ENCODE measurements at regions not wholly inside any gene's neighbourhood (a gene's known extent, or its start where the extent isn't known, plus 50 kb on each side); places are given as distances from the start of the nearest gene placed in this dataset.

- TF ChIP-seq NFRKB (IDR thresholded peaks at IDR 0.05) (no peak), SP1 (IDR thresholded peaks at IDR 0.05) (no peak), HDGF (IDR thresholded peaks at IDR 0.05; ENCODE audit: borderline replicate concordance) (no peak), ZNF384 (IDR thresholded peaks at IDR 0.05) (no peak), FOXM1 (IDR thresholded peaks at IDR 0.05; ENCODE audit: borderline replicate concordance) (no peak), ELF4 (IDR thresholded peaks at IDR 0.05) (no peak), SUZ12 (IDR thresholded peaks at IDR 0.05) (no peak), LEF1 (IDR thresholded peaks at IDR 0.05; ENCODE audit: borderline replicate concordance) (no peak)
These were observed 197.0 kb upstream of the PKP2 start for GRCh38 chr12:33093534-33093933.
